ENCODE measurements at regions not wholly inside any gene's neighbourhood (a gene's known extent, or its start where the extent isn't known, plus 50 kb on each side); places are given as distances from the start of the nearest gene placed in this dataset.
"Not testable (repeated sequence)": the region's sequence is repeated elsewhere in the genome, so short reads cannot be mapped to it uniquely, and the experiment has no call there.

- DNase-seq (ENCODE audit: low read depth in 3 of 3): no peak
These were observed 329.9 kb downstream of the FGFR2 start for GRCh38 chr10:121268363-121268762.

DNA sequence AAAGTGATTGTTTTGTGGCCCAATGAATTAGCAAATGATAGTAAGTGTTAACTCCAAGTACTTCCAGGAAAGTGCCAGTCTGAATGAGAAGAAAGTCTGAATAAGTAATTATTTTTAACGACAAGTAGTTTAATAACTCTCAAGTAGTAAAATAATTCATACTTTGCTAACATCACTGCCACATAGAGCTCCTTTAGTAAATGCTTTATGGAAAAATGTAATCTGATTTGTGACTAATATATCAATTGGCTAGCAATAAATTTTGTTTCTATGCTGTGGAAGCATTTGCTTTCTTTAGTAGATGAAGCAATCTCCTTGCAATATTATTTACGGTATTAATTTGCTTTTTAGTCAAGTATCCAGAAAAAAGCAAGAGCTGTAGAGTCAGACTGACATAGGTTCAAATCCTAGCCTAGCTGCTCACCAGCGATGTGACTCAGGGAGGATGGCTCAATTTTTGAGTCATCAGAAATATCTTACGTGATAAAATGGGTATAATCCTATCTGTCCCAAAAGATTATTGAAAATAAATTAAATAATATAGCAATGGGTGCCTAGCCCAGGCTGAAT lies 329.3 kb downstream of the FGFR2 start:
- DNase-seq (ENCODE audit: low read depth in 3 of 3): no peak

DNA sequence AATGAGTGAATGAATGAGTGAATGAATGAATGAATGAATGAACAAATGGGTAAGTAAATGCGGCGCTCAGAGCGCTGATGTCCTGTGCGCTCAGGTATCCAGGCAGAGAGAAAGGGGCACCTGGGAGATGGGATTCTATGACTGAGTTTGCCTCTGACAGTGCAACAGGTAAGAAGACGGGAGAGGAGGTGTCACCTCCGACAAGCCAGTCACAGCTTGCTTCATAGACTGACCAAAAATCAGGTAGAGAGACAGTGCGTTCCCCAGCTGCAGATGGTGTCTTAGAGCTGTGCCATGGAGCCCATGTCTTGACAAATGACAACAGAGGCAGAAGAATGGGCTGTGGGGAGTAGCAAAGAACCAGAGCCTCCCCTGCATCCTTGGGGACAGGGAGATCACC lies 327.3 kb downstream of the FGFR2 start:
- DNase-seq (ENCODE audit: low read depth in 3 of 3): no peak

DNA sequence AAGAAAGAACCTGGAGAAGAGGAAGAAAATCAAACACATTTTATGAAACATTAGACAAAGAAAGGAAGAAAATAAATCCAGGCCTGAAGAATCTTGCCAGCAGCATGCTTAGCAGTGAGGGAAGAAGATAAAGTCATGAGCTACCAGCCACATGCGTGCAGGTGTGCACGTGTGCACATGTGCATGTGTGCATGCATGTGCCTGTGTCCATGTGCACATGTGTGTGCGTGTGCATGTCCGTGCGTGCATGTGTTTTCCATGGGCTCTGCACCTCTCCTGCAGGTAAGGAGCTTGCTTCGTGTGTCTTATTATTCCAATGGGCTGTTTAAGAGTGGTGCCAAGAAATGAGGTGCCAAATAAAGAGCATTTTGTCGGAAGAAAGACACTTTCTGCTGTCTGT lies 322.2 kb downstream of the FGFR2 start:
- no peak for DNase-seq (ENCODE audit: low read depth in 3 of 3)

GRCh38 chr10:121276822-121277221 lies 321.4 kb downstream of the FGFR2 start:
- no peak for DNase-seq (ENCODE audit: low read depth in 3 of 3)

DNA sequence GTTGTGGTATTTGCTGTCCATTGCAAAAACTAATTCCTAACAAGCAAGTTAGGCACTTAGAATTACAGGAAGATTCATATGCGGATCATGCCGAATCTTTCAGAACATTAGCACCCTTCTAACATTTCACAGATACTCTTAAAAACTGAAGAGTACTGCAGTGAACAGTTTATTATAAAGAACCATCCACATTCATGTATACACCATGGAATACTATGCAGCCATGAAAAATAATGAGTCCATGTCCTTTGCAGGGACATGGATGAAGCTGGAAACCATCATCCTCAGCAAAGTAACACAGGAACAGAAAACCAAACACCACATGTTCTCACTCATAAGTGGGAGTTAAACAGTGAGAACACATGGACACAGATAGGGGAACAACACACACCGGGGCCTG lies 319.9 kb downstream of the FGFR2 start:
- not testable (repeated sequence) for DNase-seq (ENCODE audit: low read depth in 3 of 3)

DNA sequence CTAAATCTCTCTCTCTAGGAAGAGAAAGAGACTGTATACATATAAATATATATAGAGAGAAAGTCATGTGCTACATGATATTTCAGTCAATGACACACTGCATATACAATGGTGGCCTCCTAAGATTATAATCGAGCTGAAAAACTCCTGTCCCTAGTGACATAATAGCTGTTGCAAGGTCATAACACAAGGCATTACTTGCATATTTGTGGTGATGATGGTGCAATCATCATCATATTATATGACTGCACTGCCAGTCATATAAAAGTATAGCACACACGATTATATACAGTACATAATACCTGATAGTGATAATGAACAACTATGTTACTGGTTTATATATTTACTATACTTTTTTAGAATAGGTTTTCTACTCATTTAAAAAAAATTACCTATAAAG lies 316.7 kb downstream of the FGFR2 start:
- no peak for DNase-seq (ENCODE audit: low read depth in 3 of 3)

- no peak for DNase-seq (ENCODE audit: low read depth in 3 of 3)
These were observed 316.0 kb downstream of the FGFR2 start for GRCh38 chr10:121282264-121282663.

DNA sequence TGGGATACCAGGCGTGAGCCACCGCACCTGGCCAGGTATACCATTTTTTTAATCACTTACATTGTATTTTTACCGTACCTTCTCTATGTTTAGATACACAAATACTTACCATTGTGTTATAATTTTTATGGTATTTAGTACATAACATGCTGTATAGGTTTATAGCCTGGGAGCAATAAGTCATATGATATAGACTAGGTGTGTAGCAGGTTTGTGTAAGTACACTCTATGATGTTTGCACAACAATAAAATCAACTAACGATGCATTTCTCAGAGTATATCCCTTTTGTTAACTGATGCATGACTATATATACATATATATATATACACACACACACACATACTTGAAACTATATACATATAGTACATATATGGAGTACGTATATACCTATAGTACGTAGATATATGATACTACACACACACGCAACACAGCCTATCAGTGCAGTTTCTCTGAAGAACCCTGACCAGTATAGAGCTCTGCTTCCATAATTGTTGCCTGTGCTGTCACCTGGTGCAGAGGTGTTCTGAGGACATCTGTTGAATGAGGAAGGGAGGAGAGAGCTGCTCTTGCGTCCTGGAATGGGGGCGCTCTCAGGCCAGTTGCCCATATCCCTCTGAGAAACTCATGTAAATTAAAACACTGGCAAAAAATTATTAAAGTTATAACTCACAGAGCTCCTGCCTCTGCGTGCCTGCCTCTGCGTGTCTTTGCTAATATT lies 315.3 kb downstream of the FGFR2 start:
- no peak for DNase-seq (ENCODE audit: low read depth in 3 of 3)

- DNase-seq (ENCODE audit: low read depth in 3 of 3): no peak
These were observed 313.3 kb downstream of the FGFR2 start for GRCh38 chr10:121284936-121285335.

DNA sequence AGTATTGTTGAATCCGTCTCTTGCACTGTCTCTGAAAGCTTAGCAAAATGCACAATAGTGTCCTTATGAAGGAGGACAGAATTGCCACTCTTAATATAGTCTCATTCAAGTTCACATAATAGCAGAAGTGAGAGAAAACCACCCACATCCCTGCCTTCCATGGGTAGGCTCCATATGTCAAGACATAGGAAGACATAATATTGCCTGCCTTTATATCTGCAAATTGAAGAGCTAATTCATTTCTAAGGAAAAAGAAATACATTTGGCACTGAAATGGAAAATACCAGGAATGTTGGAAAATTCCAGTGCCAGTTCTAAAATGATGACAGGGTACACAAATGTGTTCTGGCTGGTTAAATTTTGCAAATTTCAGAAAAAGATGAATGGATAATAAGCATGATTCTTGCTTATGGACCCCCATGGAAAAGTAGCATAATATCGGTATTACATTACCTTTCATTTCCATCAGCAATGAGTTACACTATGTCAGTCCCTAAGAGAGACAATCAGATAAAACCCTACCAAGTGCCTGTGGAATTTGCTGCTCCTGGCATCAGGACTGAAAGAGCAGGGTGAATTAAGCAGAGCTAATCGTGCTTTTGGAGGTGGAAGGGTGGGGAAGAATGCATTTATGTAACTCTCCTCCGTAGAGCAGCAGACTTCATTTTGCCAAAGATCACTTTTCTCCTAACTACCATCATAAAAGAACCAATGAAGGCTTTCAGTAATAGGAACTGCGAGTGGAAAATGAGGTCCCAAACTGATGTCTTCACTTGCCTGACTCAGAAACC lies 312.6 kb downstream of the FGFR2 start:
- DNase-seq (ENCODE audit: low read depth in 3 of 3): no peak

GRCh38 chr10:121288011-121288410 lies 310.2 kb downstream of the FGFR2 start:
- DNase-seq (ENCODE audit: low read depth in 3 of 3): no peak

- no peak for DNase-seq (ENCODE audit: low read depth in 3 of 3)
These were observed 309.2 kb downstream of the FGFR2 start for GRCh38 chr10:121288864-121289661.

DNA sequence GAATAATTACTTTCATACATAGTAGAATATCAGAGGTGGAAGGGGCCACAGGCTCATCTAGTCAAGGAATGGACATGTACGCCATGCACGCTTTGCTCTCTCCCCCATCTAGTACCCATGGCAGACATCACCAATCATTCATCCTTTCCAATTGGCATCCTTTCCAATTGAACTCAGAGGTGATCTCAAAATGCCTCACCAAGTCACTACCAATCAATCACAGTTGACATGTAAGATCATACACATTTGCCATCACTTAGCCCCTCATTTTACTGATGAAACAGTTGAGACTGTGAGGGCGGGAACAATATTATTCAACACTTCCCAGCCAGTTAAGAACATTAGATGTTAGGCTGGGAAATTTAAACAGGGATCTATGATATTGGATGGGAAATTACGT lies 308.4 kb downstream of the FGFR2 start:
- no peak for DNase-seq (ENCODE audit: low read depth in 3 of 3)

DNA sequence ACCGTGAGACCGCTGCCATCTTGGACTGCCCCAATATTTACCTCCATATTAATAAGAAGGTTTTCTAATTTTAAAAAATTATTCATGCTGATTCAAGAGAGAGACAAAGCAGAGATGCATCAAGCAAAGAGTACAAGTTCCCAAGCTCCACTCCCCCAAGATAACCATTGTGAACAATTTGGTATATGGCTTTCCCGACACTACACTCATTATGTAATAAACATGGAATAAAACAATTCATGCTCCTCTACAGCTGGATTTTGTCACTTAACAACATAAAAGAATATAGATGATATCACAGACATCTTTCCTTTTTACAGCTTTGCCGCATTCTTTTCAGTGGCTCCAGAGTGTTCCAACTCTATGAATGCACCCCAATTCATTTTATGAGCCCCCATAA lies 307.6 kb downstream of the FGFR2 start:
- DNase-seq (ENCODE audit: low read depth in 3 of 3): no peak

DNA sequence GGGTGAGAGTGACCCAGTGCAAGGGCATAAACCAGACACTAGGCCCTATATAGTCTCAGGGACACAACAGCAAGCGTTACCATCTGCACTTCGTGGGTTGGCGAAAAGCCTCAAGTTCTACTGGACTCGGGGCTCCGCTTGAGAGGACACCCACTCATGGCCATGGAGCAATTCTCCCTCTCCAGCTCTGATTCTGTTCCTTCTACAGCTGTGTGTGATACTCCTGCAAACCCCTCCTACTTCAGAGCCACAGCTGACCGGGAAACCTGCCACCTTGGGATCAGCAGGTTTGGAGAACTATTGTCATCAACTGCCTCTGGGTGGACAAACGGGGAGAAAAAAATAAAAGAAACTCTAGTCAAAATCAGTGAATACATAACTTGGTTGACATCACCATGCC lies 306.9 kb downstream of the FGFR2 start:
- DNase-seq (ENCODE audit: low read depth in 3 of 3): no peak

GRCh38 chr10:121291823-121292222 lies 306.4 kb downstream of the FGFR2 start:
- DNase-seq (ENCODE audit: low read depth in 3 of 3): no peak

- no peak for DNase-seq (ENCODE audit: low read depth in 3 of 3)
These were observed 305.9 kb downstream of the FGFR2 start for GRCh38 chr10:121292321-121292720.

DNA sequence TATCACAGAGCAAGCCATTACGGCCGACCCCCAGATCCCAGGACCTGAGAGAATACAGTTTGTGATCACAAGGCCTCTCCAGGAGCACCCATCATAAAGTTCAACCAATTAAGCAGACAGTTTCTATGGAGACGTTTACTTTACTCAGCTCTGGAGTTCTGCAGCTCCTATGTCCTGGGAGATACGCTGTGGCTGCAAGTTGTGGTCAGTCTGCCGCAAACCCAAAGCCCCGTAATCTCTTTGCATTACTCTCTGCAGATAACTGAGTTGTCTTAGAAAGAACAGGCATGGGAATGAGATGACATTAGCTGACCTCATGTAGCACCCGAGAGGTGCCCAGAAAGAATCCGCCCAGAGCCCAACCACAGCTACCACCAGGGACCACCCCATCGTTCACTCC lies 305.1 kb downstream of the FGFR2 start:
- DNase-seq (ENCODE audit: low read depth in 3 of 3): no peak

DNA sequence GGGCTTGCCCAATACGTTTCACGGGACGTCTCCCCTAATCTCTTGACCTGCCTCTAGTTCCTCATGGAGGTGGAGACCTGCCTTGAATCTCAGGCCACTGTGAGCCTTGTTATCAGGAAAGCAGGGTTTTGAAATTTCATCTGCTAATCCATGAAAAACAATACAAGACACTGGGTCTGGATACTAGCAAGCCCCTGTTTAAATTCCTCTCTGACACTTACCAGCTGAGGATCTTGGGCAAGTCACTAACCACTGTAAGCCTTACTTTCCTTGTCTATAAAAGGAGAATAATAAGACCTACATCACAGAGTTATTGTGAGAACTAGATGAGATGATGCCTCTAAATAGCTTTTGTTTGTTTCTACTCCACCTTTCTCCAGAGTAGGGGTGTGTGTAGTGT lies 303.6 kb downstream of the FGFR2 start:
- no peak for DNase-seq (ENCODE audit: low read depth in 3 of 3)

- no peak for DNase-seq (ENCODE audit: low read depth in 3 of 3)
These were observed 301.9 kb downstream of the FGFR2 start for GRCh38 chr10:121296378-121296777.

- no peak for DNase-seq (ENCODE audit: low read depth in 3 of 3)
These were observed 301.2 kb downstream of the FGFR2 start for GRCh38 chr10:121296881-121297585.

All from stimulated activated CD4-positive, alpha-beta T cell treated with anti-CD3 and anti-CD28 coated beads, TNF-alpha, amount 100 ng/mL, for 4 hours (primary cell).